ENCODE measurements at regions not wholly inside any gene's neighbourhood (a gene's known extent, or its start where the extent isn't known, plus 50 kb on each side); places are given as distances from the start of the nearest gene placed in this dataset.

DNA sequence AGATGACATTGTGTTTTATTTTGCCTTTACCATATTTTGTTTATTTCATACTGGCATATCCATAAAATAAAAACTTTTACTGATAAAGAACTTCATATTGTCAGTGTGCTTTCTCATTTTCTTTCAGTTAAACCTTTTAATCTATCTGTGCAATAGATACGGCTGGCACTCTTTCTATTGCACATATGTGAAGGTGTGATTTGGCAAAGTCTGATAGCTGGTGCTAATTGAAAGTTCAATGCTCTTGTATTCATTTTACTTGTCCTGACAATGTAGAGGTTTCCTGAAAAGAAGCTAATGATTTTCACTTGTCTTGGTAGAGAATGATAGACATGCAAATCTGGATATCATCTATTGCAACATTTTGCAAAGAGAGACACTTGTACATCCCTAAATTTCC lies 467.0 kb downstream of the NSUN3 start:
- peaks cover 2% of the 10 kb centered on the region for H3K27me3 Mint-ChIP-seq (ENCODE audit: insufficient read depth, low read depth, poor library complexity)
- H4K20me1 ChIP-seq (replicated peaks; ENCODE audit: insufficient read depth) = no peaks in the 10 kb centered on the region
- no peaks in the 10 kb centered on the region for H3K9me3 Mint-ChIP-seq
- H3K27ac ChIP-seq (ENCODE audit: low read depth) = no peak overlapping the region
- H2AFZ ChIP-seq = no peak overlapping the region
- H3K36me3 ChIP-seq (ENCODE audit: insufficient read depth) = no peaks in the 10 kb centered on the region
- no peak overlapping the region for H3K4me3 ChIP-seq
- H3K4me3 Mint-ChIP-seq = no peak overlapping the region
- no peaks in the 10 kb centered on the region for H3K4me1 ChIP-seq (ENCODE audit: insufficient read depth)
- no peak for DNase-seq (ENCODE audit: low spot score)
- no peaks in the 10 kb centered on the region for H3F3A ChIP-seq (replicated peaks; ENCODE audit: low read depth)
- H3K4me2 ChIP-seq = no peak overlapping the region
- no peak for TF ChIP-seq ZNF331 (CRISPR knock-in tag; IDR thresholded peaks at IDR 0.05; ENCODE audit: low read depth)
- no peak for TF ChIP-seq STAT1 (IDR thresholded peaks at IDR 0.05; ENCODE audit: unreplicated experiment)
- TF ChIP-seq EZH2phosphoT487 (IDR thresholded peaks at IDR 0.05; ENCODE audit: unreplicated experiment) = no peak
- no peak for TF ChIP-seq JUNB (IDR thresholded peaks at IDR 0.05; ENCODE audit: unreplicated experiment)
- no peak for TF ChIP-seq NANOG (IDR thresholded peaks at IDR 0.05; ENCODE audit: borderline replicate concordance)
- TF ChIP-seq POLR2AphosphoS5 (IDR thresholded peaks at IDR 0.05; ENCODE audit: low read depth) = no peak
- TF ChIP-seq CREB1 (CRISPR knock-in tag; IDR thresholded peaks at IDR 0.05; ENCODE audit: low read depth) = no peak
- TF ChIP-seq ZNF114 (CRISPR knock-in tag; IDR thresholded peaks at IDR 0.05) = no peak
- TF ChIP-seq, protein P1, sequence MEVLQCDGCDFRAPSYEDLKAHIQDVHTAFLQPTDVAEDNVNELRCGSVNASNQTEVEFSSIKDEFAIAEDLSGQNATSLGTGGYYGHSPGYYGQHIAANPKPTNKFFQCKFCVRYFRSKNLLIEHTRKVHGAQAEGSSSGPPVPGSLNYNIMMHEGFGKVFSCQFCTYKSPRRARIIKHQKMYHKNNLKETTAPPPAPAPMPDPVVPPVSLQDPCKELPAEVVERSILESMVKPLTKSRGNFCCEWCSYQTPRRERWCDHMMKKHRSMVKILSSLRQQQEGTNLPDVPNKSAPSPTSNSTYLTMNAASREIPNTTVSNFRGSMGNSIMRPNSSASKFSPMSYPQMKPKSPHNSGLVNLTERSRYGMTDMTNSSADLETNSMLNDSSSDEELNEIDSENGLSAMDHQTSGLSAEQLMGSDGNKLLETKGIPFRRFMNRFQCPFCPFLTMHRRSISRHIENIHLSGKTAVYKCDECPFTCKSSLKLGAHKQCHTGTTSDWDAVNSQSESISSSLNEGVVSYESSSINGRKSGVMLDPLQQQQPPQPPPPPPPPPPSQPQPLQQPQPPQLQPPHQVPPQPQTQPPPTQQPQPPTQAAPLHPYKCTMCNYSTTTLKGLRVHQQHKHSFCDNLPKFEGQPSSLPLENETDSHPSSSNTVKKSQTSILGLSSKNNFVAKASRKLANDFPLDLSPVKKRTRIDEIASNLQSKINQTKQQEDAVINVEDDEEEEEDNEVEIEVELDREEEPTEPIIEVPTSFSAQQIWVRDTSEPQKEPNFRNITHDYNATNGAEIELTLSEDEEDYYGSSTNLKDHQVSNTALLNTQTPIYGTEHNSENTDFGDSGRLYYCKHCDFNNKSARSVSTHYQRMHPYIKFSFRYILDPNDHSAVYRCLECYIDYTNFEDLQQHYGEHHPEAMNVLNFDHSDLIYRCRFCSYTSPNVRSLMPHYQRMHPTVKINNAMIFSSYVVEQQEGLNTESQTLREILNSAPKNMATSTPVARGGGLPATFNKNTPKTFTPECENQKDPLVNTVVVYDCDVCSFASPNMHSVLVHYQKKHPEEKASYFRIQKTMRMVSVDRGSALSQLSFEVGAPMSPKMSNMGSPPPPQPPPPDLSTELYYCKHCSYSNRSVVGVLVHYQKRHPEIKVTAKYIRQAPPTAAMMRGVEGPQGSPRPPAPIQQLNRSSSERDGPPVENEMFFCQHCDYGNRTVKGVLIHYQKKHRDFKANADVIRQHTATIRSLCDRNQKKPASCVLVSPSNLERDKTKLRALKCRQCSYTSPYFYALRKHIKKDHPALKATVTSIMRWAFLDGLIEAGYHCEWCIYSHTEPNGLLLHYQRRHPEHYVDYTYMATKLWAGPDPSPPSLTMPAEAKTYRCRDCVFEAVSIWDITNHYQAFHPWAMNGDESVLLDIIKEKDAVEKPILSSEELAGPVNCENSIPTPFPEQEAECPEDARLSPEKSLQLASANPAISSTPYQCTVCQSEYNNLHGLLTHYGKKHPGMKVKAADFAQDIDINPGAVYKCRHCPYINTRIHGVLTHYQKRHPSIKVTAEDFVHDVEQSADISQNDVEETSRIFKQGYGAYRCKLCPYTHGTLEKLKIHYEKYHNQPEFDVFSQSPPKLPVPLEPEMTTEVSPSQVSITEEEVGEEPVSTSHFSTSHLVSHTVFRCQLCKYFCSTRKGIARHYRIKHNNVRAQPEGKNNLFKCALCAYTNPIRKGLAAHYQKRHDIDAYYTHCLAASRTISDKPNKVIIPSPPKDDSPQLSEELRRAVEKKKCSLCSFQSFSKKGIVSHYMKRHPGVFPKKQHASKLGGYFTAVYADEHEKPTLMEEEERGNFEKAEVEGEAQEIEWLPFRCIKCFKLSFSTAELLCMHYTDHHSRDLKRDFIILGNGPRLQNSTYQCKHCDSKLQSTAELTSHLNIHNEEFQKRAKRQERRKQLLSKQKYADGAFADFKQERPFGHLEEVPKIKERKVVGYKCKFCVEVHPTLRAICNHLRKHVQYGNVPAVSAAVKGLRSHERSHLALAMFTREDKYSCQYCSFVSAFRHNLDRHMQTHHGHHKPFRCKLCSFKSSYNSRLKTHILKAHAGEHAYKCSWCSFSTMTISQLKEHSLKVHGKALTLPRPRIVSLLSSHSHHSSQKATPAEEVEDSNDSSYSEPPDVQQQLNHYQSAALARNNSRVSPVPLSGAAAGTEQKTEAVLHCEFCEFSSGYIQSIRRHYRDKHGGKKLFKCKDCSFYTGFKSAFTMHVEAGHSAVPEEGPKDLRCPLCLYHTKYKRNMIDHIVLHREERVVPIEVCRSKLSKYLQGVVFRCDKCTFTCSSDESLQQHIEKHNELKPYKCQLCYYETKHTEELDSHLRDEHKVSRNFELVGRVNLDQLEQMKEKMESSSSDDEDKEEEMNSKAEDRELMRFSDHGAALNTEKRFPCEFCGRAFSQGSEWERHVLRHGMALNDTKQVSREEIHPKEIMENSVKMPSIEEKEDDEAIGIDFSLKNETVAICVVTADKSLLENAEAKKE (CRISPR knock-in tag; IDR thresholded peaks at IDR 0.05) = no peak
- TF ChIP-seq, protein P2, sequence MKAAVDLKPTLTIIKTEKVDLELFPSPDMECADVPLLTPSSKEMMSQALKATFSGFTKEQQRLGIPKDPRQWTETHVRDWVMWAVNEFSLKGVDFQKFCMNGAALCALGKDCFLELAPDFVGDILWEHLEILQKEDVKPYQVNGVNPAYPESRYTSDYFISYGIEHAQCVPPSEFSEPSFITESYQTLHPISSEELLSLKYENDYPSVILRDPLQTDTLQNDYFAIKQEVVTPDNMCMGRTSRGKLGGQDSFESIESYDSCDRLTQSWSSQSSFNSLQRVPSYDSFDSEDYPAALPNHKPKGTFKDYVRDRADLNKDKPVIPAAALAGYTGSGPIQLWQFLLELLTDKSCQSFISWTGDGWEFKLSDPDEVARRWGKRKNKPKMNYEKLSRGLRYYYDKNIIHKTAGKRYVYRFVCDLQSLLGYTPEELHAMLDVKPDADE (IDR thresholded peaks at IDR 0.05) = no peak
- TF ChIP-seq EZH2 (IDR thresholded peaks at IDR 0.05; ENCODE audit: low read depth, unreplicated experiment) = no peak
- TF ChIP-seq, protein P3, sequence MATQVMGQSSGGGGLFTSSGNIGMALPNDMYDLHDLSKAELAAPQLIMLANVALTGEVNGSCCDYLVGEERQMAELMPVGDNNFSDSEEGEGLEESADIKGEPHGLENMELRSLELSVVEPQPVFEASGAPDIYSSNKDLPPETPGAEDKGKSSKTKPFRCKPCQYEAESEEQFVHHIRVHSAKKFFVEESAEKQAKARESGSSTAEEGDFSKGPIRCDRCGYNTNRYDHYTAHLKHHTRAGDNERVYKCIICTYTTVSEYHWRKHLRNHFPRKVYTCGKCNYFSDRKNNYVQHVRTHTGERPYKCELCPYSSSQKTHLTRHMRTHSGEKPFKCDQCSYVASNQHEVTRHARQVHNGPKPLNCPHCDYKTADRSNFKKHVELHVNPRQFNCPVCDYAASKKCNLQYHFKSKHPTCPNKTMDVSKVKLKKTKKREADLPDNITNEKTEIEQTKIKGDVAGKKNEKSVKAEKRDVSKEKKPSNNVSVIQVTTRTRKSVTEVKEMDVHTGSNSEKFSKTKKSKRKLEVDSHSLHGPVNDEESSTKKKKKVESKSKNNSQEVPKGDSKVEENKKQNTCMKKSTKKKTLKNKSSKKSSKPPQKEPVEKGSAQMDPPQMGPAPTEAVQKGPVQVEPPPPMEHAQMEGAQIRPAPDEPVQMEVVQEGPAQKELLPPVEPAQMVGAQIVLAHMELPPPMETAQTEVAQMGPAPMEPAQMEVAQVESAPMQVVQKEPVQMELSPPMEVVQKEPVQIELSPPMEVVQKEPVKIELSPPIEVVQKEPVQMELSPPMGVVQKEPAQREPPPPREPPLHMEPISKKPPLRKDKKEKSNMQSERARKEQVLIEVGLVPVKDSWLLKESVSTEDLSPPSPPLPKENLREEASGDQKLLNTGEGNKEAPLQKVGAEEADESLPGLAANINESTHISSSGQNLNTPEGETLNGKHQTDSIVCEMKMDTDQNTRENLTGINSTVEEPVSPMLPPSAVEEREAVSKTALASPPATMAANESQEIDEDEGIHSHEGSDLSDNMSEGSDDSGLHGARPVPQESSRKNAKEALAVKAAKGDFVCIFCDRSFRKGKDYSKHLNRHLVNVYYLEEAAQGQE (IDR thresholded peaks at IDR 0.05; ENCODE audit: unreplicated experiment) = no peak
- TF ChIP-seq, protein P4, sequence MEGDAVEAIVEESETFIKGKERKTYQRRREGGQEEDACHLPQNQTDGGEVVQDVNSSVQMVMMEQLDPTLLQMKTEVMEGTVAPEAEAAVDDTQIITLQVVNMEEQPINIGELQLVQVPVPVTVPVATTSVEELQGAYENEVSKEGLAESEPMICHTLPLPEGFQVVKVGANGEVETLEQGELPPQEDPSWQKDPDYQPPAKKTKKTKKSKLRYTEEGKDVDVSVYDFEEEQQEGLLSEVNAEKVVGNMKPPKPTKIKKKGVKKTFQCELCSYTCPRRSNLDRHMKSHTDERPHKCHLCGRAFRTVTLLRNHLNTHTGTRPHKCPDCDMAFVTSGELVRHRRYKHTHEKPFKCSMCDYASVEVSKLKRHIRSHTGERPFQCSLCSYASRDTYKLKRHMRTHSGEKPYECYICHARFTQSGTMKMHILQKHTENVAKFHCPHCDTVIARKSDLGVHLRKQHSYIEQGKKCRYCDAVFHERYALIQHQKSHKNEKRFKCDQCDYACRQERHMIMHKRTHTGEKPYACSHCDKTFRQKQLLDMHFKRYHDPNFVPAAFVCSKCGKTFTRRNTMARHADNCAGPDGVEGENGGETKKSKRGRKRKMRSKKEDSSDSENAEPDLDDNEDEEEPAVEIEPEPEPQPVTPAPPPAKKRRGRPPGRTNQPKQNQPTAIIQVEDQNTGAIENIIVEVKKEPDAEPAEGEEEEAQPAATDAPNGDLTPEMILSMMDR (conservative IDR thresholded peaks at IDR 0.05; ENCODE audit: low read depth in 2 of 2) = no peak
- no peaks in the 10 kb centered on the region for H3K9me2 ChIP-seq (ENCODE audit: insufficient read depth)
- no peak for ATAC-seq
- no peak overlapping the region for H3K27ac Mint-ChIP-seq
- H3K27me3 ChIP-seq (ENCODE audit: insufficient read depth) = no peaks in the 10 kb centered on the region
- no peaks in the 10 kb centered on the region for H3K79me2 ChIP-seq (replicated peaks; ENCODE audit: insufficient read depth)
- no peaks in the 10 kb centered on the region for H3K36me3 Mint-ChIP-seq (ENCODE audit: low read depth)
- H3K4me1 Mint-ChIP-seq = peaks cover 6% of the 10 kb centered on the region; the same call in 2 of the 3 replicates

All from GM23338 (cell line).